CD1c-positive myeloid dendritic cell (primary cell): ENCODE measurements at regions not wholly inside any gene's neighbourhood (a gene's known extent, or its start where the extent isn't known, plus 50 kb on each side); places are given as distances from the start of the nearest gene placed in this dataset.

Source experiments
- DNase-seq: peaks from one replicate; pipeline ENCODE4 v3.0.0-alpha.2; 2016; ENCODE audit errors: extremely low spot score

DNA sequence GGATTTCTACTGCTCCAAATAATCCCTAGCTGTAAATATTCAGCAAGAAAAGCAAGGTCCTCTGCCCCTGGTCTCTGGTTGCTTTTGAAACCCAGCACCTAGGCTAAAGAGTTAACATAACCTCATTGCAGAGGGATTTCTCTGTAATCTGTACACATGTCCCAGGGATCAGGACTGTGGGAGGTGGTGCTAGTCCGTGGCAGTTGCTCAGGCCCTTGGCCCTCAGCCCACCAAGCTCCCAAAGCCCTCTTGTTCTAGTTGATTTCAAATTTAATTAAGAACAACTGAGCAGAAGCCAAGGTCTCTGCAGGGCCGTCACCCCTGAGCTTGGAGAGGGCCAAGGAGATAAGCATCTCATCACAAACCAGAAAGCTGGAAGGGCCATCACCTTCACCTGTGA, 181.1 kb downstream of the SOX9 start:
- DNase-seq = no peak

DNA sequence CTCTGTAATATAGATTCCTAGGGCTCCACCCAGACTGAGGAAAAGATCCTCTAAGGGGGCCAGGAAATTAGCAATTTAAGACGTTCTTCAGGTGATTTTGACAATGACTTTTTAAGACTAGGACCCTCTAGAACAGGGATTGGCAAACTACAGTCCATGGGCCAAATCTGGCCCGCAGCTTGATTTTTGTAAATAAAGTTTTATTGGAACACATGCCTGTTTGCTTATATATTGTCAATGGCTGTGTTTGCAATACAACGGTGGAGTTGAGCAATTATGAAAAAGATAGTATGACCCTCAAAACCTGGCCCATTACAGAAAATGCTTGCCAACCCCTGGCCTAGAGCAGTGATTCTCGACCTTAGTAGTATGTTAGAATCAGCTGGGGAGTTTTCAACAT, 181.9 kb downstream of the SOX9 start:
- DNase-seq = no peak

DNA sequence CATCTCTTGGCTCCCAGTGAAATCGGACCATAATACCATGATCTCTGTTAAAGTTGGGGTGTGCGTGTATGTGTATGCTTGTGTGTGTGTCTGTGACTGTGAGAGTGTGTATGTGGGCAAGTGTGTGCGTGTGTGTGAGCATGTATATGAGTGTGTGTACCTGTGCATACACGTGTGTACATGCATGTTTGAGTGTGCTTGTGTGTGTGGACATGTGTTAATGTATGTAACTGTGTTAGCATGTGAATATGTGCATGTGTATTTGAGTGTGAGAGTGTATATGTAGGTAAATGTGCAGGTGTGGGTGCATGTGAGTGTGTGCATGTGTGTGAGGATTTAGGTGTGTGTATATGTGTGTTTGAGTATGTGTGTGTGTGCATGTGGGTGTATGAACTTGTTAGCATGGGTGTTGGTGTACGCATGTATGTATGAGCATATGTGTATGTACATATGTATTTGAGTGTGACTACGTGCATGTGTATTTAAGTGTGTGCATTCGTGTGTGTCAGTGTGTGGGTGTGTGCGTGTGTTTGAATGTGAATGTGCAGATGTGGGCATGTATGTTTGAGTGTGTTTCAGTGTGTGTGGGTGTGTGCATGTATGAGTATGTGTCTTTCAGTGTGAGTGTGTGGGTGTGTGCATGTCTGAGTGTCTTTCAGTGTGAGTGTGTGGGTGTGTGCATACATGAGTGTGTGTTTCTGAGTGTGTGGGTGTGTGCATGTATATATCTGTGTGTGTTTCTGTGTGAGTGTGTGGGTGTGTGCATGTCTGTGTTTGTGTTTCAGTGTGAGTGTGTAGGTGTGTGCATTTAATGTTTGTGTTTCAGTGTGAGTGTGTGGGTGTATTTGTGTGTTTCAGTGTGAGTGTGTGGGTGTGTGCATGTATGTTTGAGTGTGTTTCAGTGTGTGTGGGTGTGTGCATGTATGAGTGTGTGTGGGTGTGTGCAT, 183.2 kb downstream of the SOX9 start:
- DNase-seq = no peak

DNA sequence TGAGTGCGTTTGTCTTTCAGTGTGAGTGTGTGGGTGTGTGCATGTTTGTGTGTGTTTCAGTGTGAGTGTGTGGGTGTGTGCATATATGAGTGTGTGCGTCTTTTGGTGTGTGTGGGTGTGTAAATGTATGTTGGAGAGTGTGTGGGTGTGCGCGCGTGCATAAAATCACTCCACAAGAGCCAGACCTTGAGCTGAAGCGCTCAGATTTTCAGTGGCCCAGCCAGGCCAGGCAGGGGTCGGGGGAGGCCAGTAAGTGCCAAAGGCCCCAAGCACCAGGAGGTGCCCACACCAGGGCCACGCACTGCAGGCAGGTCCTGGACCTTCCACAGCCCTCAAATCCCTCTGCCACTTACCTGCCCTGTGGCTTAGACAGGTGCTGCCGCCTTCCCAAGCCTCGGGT, 184.0 kb downstream of the SOX9 start:
- DNase-seq = no peak

DNA sequence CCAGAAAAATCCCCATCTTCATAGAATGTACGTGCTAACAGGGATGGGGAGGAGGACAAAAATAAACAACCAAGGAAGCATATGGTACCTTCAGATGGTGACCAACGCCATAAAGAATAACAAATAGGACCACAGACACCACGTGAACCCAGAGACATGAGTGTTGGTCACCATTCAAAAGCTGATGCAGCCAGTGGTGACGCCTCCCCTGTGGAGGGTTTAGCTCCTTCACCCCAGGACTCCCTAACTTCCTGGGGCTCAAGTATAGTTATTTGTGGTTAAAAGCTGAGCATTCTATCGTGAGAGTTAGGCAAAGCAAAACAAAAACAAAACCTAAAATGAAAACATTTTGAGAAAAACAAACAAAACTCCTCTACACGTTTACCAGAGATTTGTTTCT, 184.7 kb downstream of the SOX9 start:
- no peak for DNase-seq

DNA sequence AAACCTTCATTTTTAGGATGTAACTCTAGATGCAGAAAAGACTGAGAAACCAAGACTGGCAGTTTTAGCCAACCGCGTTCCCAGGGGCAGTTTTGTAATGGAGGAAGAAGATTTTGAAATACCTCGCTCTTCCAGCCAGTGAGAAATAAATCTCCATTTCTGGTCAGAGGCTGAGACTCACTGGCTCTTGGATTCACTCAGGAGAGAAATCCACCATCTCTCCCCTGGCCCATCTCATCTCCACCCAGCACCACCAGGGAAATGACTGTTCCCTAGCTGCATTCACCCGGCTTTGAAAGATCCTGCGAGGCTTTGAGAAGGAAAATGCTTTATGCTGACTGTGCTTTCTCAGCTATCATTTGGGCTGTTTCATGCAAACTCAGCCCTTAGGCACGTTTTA, 185.2 kb downstream of the SOX9 start:
- DNase-seq = no peak

DNA sequence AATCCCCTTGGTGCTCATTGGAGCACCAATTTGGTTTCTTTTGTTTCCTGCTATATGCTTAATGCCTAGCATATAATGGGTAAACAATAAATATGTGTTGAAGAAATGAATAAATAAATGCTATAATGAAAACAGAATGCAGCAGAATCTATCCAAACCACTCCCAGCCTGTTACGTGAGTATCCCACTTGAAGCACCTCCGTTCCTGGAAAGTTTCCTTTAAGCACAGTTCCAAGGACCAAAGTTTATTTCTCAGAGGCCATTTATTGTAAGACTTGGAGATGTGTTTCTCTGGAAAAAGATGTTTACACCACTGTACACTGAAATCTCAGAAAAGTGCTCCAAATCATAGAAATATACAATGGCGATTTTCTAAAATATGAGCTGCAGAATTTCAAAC, 187.0 kb downstream of the SOX9 start:
- no peak for DNase-seq

DNA sequence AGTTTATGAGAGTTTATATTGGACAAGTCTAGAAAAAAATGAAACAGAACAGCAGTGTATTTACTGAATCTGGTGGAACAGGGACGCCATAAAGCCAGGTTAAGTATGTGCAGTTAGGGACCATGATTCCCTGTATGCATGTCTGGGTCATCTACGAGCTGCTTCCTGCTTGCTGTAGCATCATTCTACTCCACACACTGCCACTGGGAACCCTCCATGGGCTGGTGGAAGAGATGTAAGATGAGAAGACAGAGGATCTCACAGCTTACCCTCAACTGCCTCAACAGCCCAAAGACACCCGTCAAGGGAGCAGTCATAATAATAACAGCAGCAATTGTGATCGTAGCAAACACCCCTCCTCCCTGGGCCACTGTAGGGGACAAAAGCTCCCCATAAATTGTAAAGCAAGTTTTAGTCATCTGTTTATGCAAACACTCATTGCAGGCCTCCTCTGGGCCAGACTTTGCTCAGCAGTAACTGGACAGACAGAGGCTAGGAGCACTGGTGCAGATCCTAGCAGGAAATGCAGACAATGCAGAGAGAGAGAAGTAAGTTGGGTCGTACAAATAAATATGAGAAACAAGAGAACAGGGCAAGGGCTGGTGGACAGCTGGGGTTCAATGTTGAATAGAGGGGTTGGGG, 188.0 kb downstream of the SOX9 start:
- no peak for DNase-seq

DNA sequence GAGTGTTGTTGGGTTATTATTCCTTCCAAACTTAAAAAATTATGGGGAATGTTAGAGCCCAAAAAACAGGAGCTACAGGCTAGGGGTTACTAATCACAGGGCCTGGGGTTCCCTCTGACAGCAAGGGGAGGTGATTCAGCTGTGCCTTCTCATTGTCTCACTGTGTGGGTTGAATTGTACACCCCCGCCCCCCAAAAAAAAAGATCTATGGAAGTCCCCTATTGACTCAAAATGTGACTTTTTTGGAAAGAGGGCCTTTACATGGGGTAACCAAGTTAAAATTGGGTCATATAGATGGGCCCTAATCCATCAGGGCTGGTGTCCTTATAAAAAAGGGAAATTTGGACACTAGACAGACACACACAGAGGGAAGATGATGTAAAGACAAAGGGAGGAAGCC, 190.2 kb downstream of the SOX9 start:
- no peak for DNase-seq

DNA sequence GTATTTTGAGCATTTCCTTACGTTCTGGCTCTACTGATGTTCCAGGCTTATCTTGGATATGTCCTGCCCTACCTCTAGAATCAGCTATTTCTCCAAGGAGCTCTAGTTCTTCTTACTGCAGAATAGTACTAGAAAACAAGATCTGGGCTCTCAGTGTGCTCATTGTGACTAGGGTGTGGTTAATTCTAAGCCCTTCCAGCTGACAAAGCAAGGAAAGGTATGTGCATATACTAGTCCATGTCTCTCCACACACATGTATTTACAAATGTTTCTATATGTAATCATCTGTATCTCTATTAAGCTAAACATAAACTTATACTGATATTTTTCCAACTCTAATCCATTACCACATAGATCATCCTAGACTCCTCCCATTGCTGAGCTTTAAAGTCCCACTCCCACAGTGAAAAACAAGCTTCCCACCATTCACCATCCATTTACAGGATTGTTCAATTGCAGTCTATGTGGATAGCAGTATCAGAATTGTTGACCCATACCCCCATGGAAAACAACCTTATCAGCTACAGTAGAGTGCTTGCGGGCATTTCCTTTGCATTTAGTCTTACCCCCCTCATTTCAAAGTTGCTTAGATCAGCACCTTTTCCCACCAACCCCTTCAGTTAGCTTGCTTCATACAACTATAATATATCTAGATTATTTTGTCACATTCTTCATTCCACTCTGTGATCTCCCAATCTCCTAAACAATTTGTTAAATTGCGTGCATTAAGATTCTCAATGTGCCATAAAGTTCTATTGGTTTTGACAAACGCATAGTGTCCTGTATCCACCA, 194.5 kb downstream of the SOX9 start:
- no peak for DNase-seq

DNA sequence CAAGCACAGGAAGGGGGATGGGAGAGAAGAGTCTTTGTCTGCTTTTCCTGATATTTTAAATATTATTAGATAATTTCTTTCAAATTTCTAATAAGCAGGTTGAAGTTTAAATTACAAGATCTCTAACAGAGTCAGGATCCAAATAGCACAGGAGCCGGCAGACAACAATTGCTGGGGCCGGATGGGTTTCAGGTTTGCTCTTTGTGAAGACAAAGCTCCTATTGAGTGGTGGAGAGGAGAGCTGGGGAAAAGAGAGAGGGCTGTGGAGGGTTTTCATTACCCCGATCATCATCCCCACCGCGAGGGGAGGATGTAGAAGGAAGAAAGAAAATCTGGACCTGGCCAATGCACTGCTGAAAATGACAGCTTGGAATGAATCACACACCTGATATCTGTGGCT, 197.3 kb downstream of the SOX9 start:
- DNase-seq = no peak

DNA sequence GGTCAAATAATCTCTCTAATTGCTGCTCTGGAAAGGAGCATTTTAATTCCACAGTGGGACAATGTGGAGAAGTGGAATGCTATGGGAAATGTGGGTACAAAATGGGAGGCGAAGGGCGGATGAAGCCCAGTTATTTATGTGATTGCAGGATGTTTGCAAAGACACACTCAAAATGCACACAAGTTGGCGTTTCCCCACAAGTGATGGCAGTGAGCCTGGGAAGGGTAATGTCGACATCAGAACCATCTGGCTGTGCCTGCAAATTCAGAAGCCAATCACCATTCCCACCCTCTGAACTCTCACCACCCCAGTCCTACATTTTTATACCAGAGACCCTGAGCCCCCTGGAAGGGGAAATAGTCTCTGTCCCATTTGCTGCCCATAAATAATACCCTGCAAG, 201.1 kb downstream of the SOX9 start:
- no peak for DNase-seq

DNA sequence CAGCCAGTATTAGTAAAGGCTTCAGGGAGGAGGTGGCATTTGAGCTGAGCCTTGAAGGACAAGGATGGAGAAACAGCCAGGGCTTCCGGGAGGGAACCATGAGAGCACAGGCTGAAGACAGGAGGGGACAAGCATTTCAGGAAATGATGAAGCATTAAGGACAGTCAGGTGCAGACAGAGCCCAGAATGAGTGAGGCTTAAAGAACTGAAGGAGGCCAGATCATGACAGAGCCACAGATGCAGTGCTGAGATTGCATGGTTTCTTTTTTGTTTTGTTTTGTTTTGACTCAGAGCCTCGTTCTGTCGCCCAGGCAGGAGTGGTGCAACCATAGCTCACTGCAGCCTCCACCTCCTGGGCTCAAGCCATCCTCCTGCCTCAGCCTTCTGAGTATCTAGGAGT, 211.5 kb downstream of the SOX9 start:
- DNase-seq = no peak

DNA sequence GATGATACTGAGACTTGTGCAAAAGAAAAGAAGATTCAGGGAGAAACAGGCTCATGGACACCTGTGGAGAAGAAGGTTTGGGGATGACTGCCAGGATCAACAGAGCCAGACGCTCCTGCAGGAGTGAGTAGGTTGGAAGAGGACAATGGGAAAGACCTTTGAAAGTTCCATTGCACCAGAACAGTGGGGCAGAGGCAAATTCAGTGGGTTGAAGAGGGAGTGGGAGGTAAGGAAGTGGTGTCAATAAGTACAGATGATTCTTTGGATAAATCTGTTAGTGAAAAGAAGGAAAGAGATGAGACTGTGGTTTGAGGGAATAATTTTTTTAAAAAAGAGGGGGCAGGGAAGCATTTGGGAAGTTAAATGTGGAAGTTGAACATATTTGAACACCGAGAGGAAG, 212.8 kb downstream of the SOX9 start:
- DNase-seq = no peak

DNA sequence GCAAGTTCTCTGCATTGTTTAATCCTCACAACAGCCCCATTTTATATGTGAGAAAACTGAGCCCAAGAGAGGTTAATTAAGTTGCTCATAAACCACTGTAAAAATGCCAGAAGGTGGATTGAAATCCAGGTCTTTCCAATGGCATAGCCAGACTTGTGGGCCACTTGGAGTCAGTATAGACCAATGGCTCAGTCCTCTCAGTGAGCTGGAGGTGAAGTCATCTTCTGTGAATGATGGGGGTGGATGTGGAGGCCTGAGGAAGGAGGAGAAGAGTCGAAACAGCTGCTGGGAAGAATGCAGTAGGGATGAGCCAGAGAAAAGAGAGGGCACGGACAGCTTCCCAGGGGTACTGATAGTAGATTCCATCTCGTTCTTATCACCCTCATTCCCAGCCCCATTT, 213.4 kb downstream of the SOX9 start:
- no peak for DNase-seq

DNA sequence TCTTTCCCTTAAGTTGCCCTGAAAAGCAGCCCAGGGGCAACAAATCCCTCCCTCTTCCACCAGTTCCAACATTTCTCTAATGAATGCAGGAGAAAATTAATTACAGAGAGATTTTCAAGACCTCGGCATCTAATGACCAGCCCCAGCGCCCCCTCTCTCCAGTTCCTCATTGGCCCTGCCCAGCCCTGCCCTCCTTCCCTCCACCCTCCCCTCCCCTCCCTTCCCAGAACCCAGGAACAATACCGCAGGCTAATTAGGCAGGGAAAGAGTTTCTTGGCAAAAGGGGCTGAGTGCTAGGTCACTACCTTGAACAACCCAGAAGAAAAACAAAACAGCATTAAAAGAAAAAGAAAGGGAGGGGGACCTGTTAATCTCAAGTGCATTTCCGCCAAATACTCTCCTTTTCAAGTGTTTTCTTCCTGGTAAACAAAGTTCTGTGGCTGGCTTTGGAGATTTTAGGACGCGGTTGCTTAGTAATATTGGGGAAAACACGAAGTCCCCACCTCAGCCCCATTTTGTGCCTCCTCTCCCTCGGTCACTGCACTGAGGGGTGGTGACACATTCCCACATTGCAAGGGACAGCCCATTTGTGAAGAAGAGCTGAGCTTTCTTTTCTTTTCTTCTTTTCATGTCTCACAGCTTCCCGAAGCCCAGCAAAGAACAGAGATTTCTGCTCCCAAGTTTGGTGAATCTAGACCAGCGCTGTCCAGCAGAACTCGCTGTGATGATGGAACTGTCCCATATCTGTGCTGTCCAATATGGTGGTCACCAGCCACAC, 215.4 kb downstream of the SOX9 start:
- DNase-seq = no peak

DNA sequence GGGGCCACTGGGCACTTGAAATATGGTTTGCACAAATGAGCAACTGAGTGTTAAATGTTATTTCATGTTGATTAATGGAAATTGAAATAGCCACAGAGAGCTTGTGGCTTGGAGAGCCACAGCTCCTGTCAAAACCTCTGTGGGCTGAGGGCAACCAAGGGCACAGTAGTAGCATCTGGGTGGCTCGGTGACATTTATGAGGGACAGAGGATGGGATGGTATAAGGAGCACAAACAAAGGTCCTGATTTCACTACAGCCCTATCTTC, 215.9 kb downstream of the SOX9 start:
- no peak for DNase-seq

DNA sequence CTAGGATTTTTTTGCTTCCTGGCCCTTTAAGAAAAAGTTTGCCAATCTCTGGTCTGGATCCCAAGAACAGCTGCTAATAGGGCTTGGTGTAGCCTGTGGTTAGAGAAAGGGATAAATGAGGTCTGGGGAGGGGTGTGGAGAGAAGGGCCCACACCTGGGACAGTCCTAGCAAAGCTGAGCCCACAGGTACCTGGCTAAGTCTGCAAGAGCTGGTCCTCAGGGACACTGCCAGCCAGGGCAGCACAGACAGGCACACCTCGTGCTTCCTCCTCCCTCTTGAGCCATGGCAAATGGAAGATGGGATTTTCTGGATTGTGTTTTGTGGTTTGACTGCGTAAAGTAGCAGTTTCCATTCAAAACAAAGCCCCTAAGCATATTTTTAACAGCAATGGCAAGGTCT, 217.5 kb downstream of the SOX9 start:
- DNase-seq = no peak

DNA sequence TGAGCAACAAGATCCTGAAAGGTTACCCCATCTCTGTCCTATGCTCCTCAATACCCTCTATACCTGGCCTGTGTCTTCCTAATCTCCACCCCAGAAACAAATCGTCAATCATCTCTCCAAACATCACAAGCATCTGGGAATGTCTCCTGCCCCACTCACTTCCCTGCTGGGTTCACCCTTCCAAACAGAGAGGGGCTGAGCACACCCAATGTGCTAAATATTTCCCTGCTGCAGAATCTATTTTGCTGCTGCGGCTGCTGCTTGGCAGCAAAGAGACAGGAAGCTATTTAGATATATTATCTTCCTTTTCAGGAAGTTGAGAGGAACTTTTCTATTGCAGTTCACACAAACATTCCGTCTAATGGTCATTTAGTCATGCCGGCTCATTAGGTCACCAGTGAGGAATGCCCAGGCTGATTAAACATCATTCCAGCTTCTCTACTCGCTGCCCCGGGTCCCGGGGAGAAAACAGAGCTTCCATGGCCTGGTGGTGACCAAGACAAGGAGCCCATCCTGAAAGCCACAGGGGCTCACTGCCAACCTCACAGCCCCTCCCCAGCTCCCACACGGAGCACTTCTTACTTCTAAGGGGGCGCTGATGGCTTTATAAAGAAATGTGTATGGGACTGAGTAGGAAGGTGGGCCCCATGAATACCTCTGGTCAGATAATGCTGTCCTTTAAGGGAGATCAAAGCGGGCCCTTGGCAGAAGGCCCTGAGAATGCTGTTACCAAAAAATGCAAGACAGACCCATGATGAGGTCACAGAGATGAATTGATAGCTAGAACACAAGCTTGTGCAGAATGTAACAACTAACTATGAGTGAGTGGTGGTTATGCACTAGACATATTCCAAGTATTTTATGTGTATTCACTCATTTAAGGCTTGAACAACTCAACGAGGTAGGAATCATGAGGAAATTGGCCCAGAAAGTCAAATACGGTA, 218.3 kb downstream of the SOX9 start:
- no peak for DNase-seq

DNA sequence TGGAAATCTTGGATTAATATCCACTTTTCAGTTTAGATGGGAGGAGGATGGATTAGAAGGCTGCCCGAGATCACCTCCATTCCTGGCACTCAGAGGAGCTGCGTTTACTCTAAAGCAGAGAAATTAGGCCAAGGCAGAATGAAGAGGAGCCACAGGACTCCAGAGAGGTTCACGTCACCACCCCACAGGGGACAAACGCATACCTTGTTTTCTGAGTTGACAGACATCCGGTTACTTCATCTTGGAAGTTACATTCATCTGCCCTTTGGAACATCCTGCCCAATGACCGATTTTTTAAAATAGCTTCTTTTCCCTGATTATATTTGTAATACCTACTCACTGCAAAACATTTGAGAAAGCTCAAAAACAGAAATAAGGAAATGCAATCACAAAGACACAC, 220.0 kb downstream of the SOX9 start:
- no peak for DNase-seq

DNA sequence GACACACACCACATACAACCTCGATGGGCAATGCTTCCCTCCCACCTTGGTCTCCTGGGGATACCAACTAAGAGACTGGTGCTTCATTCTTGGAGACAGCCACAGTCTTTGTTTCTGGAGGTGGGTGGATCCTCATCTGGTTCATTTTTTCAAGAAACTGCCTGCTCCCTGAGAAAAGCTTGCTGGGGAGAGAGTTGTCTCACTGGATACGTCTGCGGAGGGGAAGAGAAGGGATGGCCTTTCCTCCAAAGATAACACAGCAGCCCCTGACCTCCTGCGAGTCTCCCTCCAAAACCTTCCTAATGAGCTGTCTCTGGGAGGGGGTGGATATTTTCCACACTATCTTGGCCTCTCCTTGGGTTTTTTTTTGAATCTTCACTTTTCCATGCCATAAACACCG, 221.2 kb downstream of the SOX9 start:
- no peak for DNase-seq
